Right ventricle myocardium inferior (tissue), 1 donor: ENCODE measurements at regions not wholly inside any gene's neighbourhood (a gene's known extent, or its start where the extent isn't known, plus 50 kb on each side); places are given as distances from the start of the nearest gene placed in this dataset.
"Not testable (repeated sequence)": the region's sequence is repeated elsewhere in the genome, so short reads cannot be mapped to it uniquely, and the experiment has no call there.

Source experiments
- ATAC-seq: fragments of 200-7000 bp; cut with Tn5 transposase; one replicate; pipeline ENCODE4 v1.9.1; 2020; ENCODE audit warnings: mild to moderate bottlenecking, moderate library complexity
- DNase-seq: peaks from one replicate; pipeline ENCODE4 v3.0.0; 2021; ENCODE audit errors: missing footprints
- intact Hi-C: fragments of 100-400 bp; cut with DNase I; formaldehyde crosslinking; loops from one replicate; pipeline ENCODE4 v1.11.0; 2022
- donor health status: DM: no; HTN: yes; CAD: no; lungs with severe emphysema.

DNA sequence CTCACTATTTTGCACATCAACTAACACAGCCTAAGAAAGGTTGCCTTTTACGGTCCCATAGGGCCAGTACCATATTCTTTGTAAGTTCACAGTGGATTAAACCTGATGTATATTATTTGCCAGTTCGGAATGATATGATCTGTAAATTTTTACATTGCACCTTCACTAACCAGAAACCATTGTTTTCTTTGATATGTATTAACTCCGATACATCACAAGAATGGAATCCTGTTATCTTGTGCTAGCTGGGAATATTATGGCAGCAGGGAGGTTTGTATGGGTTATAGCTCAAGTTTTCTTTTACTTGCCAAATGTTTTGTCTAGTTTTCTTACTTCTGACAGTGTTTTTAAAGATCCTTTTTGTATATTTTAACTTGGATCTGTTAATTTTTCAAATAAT lies 51.4 kb upstream of the S1PR1 start:
- intact Hi-C loops, result no loop called here
- ATAC-seq, result no peak

DNA sequence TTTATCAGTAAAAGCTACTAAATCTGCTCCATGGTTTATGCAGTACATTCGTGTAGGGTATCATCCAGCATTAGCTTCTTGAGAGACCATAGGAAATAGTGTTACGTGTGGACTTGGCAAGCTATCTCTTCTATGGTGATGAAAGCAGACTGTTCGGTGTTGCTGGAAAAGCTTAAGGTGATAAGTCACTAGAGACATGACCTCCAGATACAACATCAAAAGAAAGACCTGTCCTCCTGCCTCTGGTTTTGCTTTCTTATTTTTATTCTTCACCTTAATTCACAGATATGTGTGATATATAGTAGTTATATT lies 53.5 kb upstream of the S1PR1 start:
- no peak for ATAC-seq
- intact Hi-C loops, result loop anchor here (2.0 kb wide), 1 partner anchor 53 kb away; the partner anchor contains the start of gene S1PR1
- no peak for DNase-seq

More for the DNA sequence above, 51.4 kb upstream of the S1PR1 start:
- no peak for DNase-seq

DNA sequence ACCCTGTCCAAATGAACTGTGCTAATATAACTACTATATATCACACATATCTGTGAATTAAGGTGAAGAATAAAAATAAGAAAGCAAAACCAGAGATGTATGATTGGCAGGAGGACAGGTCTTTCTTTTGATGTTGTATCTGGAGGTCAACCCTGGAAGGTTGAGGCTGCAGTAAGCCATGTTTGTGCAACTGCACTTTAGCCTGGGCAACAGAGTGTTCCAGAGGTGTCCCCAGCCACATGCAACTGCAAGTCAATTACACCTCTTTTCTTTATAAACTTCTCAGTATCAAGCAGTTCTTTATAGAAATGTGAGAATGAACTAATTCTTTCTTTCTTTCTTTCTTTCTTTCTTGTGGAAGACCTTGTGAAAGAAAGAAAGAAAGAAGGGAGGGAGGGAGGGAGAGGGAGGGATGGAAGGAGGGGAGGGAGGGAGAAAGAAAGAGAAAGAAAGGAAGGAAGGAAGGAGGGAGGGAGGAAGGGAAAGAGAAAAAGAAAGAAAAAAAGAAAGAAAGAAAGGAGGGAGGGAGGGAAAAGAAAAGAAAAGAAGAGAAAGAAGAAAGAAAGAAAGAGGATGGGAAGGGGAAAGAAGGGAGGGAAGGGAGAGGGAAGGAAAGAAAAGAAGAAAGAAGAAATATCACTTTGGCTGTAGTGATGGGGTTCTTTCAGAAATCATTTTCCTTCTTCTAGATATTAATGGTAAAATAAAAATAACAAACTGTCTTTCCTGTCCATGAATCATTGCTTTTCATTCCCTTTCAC lies 54.0 kb upstream of the S1PR1 start:
- DNase-seq (no peak), ATAC-seq (no peak)
- intact Hi-C loops, result loop anchor here (2.0 kb wide), 1 partner anchor 54 kb away; the partner anchor contains the start of gene S1PR1

DNA sequence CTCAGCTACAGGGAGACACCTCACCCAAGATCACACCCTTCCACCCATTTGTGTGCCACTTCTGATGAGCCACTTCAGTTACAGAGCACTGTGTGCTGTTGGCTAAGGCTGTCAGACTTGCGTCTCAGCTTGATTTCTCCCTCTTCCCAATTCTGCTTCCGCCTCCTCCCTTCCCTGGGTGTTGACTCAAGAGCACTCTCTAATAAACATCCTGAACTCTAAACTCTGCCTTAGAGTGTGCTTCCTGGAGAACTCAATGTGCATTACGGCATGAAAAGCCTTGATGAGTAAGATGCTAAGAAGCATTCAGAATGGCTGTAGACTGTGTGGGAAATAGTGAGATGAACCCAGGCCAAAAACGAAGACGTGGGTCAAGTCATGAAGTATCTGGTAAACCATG lies 54.9 kb upstream of the S1PR1 start:
- no peak for DNase-seq
- peak; percentile 52 for ATAC-seq
- intact Hi-C loops, result loop anchor here (2.0 kb wide), 1 partner anchor 55 kb away; the partner anchor contains the start of gene S1PR1

DNA sequence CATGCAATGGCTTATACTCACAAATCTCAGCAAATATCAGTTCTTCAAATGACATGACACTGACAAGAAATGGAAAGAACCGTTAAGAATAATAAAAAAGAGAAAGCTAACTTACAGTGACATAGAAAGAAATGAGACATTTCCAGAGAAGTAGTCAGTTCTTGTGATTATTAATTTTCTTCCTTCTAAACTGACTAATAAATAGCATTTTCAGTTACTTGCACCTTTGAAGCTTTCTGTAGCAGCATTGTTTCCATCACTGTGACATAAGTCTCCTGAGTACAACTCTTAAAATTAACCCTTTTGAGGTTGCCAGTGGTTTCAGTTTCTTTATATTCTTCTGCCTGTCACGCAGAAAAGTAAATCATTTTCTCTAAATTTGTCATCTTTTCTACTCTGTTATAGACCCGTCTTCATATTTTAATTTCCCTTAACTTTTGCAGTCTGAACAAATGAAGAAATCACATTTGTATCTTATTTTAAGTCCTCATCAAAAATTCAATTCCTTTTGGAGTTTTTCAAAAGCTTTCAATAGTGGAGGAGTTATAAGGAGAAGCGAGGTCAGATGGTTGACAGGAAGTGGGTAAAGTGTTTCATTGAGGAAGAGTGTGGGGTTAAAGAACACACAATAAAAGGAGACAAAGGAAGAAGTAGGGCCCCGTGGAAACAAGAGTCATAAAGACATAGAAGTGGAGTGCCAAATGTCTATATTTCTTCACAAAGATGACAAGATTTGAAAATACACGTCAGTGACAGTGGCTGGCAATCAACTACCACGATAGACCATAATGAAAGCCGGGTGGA lies 57.9 kb upstream of the S1PR1 start:
- intact Hi-C loops, result no loop called here
- ATAC-seq (no peak), DNase-seq (no peak)

DNA sequence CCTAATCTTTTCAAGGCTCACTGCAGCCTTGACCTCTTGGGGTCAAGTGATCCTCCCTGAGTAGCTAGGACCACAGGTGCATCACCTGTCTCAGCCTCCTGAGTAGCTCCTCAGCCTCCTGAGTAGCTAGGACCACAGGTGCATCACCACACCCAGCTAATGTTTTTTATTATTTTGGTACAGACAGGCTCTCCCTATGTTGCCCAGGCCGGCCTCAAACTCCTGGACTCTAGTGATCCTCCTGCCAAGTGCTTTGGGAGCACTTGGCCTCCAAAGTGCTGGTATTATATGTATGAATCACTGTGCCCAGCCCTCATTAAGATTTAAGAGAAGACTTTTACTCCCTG lies 58.5 kb upstream of the S1PR1 start:
- intact Hi-C loops, result no loop called here
- no peak for ATAC-seq
- no peak for DNase-seq

DNA sequence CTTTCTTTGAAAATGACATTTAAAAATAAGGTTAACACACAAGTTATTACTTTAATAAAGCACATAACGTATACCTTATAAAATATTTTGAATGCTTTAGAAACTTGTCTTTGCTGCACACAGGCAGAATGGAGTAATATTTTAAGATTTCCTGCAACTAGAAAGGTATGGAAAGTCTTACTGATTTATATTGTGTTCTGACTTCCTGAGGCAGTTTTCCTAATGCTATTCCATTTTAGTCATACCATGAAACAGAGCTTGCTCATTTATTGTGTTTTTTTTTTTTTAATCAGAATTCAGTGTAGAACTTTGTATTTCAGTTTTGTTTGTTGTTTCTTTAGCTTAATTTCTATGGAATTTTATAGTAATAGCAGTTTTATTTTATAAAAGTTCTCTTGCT lies 60.9 kb upstream of the S1PR1 start:
- ATAC-seq, result no peak
- no peak for DNase-seq
- intact Hi-C loops, result no loop called here

DNA sequence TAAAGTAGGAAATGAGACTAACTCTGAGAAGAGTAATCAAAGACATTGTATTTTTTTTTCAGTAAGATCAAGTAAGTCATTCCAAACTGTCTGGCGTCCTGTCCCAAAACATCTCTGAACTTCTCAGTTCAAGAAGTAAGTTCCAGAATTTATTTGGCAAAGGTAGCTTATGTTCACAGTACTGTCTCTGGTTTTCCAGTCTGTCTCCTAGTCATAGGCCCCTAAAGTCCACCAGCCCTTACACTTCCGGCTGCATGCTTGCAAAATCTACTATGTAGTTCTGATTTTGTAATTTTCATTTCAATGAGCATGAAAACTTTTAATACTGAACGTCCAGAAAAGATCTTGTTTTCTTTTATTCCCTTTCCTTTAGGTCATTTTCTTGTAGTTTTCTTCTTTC lies 61.4 kb upstream of the S1PR1 start:
- intact Hi-C loops, result no loop called here
- ATAC-seq (no peak), DNase-seq (no peak)

DNA sequence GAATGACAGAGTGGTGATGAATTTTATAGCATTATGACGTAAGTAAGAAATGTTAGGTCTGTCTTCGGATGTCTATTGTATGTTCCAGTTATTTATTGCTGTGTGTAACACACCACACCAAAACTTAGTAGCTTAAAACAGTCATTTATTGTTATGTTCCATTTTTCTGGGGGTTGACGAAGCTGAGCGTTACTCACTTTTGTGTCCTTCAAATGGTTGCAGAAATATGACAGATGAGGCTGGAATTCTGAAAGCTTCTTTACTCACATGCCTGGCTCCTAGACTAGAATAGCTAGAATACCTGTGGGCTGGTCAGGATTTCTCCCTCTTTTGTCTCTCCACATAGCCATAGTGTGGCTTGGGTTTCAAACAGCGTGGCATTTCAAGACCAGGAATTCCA lies 62.1 kb upstream of the S1PR1 start:
- ATAC-seq (no peak), DNase-seq (no peak)
- intact Hi-C loops, result no loop called here

DNA sequence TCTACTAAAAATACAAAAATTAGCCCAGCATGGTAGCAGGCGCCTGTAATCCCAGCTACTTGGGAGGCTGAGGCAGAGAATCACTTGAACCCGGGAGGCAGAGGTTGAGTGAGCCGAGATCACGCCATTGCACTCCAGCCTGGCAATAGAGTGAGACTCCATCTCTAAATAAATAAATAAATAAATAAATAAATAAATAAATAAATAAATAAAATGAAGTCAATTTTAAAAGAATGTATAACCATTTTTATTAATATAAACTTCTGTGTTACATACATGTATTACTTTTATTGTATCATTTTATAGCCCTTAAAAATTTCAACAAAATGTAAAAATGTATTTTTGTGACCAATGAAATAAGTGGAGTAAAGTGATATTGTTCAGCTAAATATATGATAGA lies 62.5 kb upstream of the S1PR1 start:
- ATAC-seq, DNase-seq, intact Hi-C loops: not testable (repeated sequence)

DNA sequence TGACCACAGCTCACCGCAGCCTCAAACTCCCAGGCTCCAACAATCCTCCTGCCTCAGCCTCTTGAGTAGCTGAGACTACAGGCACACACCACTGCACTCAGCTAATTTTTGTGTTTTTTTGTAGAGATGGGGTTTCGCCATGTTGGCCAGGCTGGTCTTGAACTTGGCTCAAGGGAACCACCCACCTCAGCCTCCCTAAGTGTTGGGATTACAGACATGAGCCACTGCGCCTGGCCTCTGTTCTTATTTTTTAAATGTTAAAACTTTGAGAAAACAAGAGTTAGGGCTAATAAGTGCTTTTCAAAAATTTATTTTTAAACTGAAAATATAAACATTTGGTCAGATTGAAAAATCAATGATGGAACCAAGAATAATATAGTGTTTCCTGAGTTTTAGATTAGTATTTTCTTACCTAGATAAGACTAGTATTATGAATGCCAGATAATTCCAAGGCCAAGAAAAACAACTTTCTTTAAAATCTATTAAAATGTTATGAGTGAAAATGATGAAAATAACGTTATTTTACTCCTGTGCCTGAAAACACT lies 66.2 kb upstream of the S1PR1 start:
- intact Hi-C loops, result no loop called here
- DNase-seq, result no peak
- no peak for ATAC-seq

DNA sequence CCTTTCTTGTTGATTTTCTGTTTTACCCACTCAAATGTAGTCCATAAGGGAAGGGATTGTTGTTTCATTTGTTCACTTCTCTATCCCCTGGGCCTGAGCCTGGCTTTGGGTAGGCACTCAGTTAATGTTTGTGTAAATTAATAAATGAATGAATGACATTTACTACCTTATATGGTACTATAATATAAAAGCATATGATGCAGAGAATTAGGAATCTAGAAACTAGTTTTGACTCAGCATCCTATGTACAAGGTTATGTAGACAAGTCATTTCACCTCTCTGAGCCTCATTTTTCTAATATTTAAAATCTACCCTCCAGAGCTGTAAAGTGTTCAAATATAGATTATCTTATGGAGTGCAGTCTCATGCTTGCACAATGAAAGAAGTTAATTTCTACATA lies 68.9 kb upstream of the S1PR1 start:
- intact Hi-C loops, result no loop called here
- ATAC-seq, result no peak
- DNase-seq, result no peak

DNA sequence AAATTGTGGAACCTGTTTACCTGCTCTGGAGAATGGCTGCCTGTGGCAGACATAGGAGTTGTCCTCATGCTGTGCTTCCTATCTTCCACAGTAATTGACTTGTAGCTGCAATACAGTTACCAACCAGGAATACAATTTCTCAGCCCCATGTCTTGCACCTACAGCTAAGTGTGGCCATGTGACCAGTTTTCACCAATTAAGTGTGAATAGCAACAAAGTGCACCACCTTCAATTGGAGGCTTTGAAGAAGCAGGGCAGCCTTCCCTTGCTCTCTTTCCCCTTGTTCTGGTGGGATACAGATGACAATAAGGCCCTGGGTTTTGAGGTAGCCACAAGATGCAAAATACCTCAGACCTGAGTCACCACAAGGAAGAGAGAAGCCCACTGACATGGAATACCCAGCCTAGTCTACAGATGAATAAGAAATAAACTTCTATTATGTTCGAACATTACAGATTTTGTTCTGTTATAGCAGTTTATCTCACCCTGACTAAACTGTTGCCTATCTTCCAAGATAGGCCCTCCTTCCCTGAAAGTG lies 70.2 kb upstream of the S1PR1 start:
- no peak for ATAC-seq
- no peak for DNase-seq
- intact Hi-C loops, result no loop called here

DNA sequence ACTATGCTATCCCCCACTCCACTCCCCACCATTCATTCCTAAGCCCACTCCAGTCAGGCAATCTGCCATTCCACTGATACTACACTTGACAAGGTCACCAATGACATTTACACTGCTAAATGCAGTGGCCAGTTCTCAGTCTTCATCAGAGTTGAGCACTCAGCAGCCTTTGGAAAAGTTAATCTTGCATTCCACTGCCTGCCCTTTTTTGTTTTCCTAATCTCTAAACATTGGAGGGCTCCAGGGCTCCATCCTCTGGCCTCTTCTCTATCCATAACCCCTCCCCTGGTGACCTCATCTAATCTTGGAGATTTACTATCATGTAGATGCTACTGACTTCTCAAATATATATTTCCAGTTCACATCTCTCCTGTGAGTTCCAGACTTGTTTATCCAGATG lies 70.9 kb upstream of the S1PR1 start:
- ATAC-seq (peak; percentile 20), DNase-seq (no peak)
- intact Hi-C loops, result no loop called here

DNA sequence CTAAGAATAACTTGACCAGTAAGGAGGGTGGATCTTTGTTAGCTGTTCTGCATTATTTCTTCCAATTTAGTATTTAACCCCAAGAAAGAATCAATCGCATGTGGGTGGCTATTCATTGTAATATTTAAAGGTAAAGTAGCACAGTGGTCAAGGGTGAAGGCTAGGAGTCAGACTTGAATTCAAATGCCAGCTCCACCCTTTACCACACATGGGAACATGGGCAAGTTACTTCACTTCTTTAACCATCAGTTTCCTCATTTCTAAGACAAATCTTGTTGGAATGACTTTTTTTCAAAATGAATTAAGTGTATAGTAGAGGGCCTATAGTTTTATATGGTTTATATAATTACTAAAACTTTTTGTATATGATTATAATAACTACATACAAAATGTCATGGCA lies 71.3 kb upstream of the S1PR1 start:
- no peak for ATAC-seq
- intact Hi-C loops, result no loop called here
- DNase-seq, result no peak

DNA sequence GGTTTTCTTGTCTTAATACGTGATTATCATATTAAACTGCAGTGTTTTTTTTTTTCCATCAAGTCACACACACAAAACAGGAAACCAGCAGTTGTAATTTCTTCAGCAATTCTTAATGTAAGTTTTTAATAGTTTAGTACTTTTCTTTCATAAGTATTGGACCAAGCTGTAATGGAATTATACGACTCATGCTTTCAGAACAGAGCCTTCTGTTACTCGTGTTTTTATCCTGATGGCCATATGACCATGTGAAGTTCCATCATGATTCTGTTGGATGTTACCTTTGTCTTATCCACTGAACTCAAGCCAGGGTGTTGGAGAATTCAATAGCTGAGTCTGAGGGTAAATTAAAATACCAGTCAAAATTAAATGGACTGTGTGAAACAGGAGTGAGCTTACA lies 72.0 kb upstream of the S1PR1 start:
- no peak for ATAC-seq
- DNase-seq, result no peak
- intact Hi-C loops, result loop anchor here (5.0 kb wide), 1 partner anchor 73 kb away; the partner anchor contains the start of gene S1PR1

DNA sequence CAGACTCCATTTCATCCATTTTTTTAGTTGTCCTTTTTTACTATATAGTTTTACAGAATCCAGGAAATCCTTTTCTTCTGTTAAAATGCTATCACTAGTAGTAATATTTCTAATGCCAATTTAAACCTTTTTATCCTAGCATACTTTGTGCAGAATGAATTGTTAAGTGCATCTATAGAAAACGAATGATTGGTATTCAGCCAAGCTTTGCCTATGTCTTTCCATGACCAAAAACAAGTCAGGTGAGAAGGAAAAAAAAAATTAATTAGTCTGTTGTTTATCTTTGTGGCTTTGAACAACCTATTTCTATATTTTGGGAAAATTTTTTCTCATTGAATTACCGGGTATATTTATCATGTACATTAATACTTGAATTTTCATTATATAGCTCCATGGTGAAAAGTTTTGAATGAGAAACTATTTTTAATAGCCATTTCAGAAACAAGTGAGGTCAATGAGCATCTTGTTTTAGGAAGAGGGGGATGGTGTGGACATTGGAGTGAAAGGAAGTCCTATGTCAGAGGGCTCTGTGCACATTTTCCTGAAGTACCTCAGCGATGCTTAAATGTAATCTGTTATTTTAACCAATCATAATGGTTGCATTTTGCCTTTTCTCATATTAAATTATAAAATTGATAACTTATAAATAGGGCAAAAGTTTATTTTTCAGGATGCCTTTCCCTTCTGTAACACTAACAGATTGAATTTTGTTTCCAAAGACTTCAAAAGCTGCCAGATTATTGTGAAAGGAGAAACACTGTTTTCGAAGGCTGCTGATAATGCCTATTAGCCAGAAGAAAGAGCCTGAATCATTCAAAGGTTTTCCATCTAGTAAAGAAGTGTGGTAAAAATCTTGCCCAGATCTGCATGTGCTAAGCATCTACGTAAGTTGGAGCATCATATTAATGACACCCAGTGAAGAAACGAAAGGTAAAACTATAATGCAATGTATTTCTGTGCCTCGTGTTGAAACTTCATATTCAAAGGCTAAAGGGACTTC lies 73.8 kb upstream of the S1PR1 start:
- intact Hi-C loops, result loop anchor here (5.0 kb wide), 1 partner anchor 74 kb away; the partner anchor contains the start of gene S1PR1
- no peak for ATAC-seq
- DNase-seq, result no peak

DNA sequence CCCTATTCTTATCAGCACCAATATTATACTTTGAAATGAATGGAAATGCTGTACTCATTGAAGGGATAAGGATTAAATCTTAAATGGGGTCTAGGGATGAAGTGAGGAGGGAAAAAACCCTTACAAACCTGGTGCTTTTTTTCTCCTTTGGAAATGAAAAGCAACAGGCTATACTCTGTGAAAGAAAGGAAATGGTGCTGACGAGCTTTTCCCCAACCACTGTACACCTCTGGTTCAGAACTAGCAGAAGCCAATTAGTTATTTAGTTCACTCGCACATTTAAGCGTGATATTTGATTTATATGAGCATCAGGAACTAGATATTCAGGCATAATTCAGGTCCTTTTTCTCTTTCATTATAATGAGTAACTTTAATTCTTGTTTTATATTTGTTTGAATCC lies 74.5 kb upstream of the S1PR1 start:
- ATAC-seq (no peak), DNase-seq (no peak)
- intact Hi-C loops, result loop anchor here (5.0 kb wide), 1 partner anchor 75 kb away; the partner anchor contains the start of gene S1PR1
